ENCODE measurements at regions not wholly inside any gene's neighbourhood (a gene's known extent, or its start where the extent isn't known, plus 50 kb on each side); places are given as distances from the start of the nearest gene placed in this dataset.
A peak's percentile ranks its signal among the peaks of the same experiment; 100 is the strongest.

GRCh38 chr5:168168978-168169698, 122.3 kb upstream of the WWC1 start:
- WGBS (ENCODE audit: low lambda C conversion rate) = 29% methylated on average over 12 of the region's 13 CpGs
- TF ChIP-seq POLR2AphosphoS5 (IDR thresholded peaks at IDR 0.05; ENCODE audit: low read depth, low read length) = no peak
- Histone ChIP-seq H3K27ac (ENCODE audit: extremely low read length, insufficient read depth, low read length) (no peak overlapping the region), H4K20me1 (ENCODE audit: insufficient read depth, low read length) (no peaks in the 10 kb centered on the region), H2AFZ (ENCODE audit: low read length) (no peak overlapping the region), H3K4me2 (ENCODE audit: low read depth, low read length) (no peak overlapping the region), H3K4me3 (replicated peaks in 1 of 3; ENCODE audit: insufficient read depth in 1 of 3, low read depth in 2 of 3, low read length in 3 of 3) (no peak overlapping the region), H3K36me3 (replicated peaks in 1 of 2; ENCODE audit: control insufficient read depth in 1 of 2, insufficient read depth in 2 of 2, low read length in 2 of 2) (no peaks in the 10 kb centered on the region), H3K9ac (ENCODE audit: insufficient read depth, low read depth, low read length) (no peak overlapping the region), H3K27me3 (ENCODE audit: control insufficient read depth in 1 of 2, insufficient read depth in 2 of 2, low read length in 2 of 2) (peaks cover 5 to 10% of the 10 kb centered on the region in 2 experiments; a peak in 1 of 5 replicates), H3K9me3 (ENCODE audit: low read length) (no peaks in the 10 kb centered on the region), H3K4me1 (ENCODE audit: insufficient read depth, low read length) (no peaks in the 10 kb centered on the region), H3K79me2 (ENCODE audit: insufficient read depth, low read length) (no peaks in the 10 kb centered on the region)
- no TSS peak for BruUV-seq (replicated peaks)
- in situ Hi-C loops (cut with HindIII; ENCODE audit: extremely low pct_ligation_motif_present, low pct_unique_long_range_greater_than_20kb) = no loop called here
- intact Hi-C loops (cut with micrococcal nuclease; ENCODE audit: unreplicated experiment) = no loop called here
- FAIRE-seq (no peak), ATAC-seq (peak; percentile 44; the same call in 2 of the 3 replicates), DNase-seq (ENCODE audit: low spot score) (no peak)
- POLR2A ChIA-PET = no interaction called here
- CTCF ChIA-PET (ENCODE audit: low intra/inter-chr PET ratio, low total read pairs) = no interaction called here

- Histone ChIP-seq H3K4me1 (ENCODE audit: insufficient read depth, low read length) (no peaks in the 10 kb centered on the region), H3K27ac (ENCODE audit: extremely low read length, insufficient read depth, low read length) (no peak overlapping the region), H3K4me3 (replicated peaks in 1 of 3; ENCODE audit: insufficient read depth in 1 of 3, low read depth in 2 of 3, low read length in 3 of 3) (no peak overlapping the region), H3K27me3 (ENCODE audit: control insufficient read depth in 1 of 2, insufficient read depth in 2 of 2, low read length in 2 of 2) (peaks cover 5 to 10% of the 10 kb centered on the region in 2 experiments; a peak in 1 of 5 replicates), H4K20me1 (ENCODE audit: insufficient read depth, low read length) (no peaks in the 10 kb centered on the region), H3K9ac (ENCODE audit: insufficient read depth, low read depth, low read length) (no peak overlapping the region), H3K36me3 (replicated peaks in 1 of 2; ENCODE audit: control insufficient read depth in 1 of 2, insufficient read depth in 2 of 2, low read length in 2 of 2) (no peaks in the 10 kb centered on the region), H3K4me2 (ENCODE audit: low read depth, low read length) (no peak overlapping the region), H2AFZ (ENCODE audit: low read length) (no peak overlapping the region), H3K79me2 (ENCODE audit: insufficient read depth, low read length) (no peaks in the 10 kb centered on the region), H3K9me3 (ENCODE audit: low read length) (no peaks in the 10 kb centered on the region)
- CTCF ChIA-PET (ENCODE audit: low intra/inter-chr PET ratio, low total read pairs) = no interaction called here
- POLR2A ChIA-PET = no interaction called here
- intact Hi-C loops (cut with micrococcal nuclease; ENCODE audit: unreplicated experiment) (no loop called here), in situ Hi-C loops (cut with HindIII; ENCODE audit: extremely low pct_ligation_motif_present, low pct_unique_long_range_greater_than_20kb) (no loop called here)
- ATAC-seq (no peak), DNase-seq (ENCODE audit: low spot score) (no peak), FAIRE-seq (no peak)
- BruUV-seq (replicated peaks) = no TSS peak
- TF ChIP-seq ZNF382 (CRISPR knock-in tag; IDR thresholded peaks at IDR 0.05; ENCODE audit: borderline replicate concordance) = no peak
- TF ChIP-seq ZKSCAN8 (CRISPR knock-in tag; IDR thresholded peaks at IDR 0.05; ENCODE audit: borderline replicate concordance) = no peak
- no peak for TF ChIP-seq ZNF207 (IDR thresholded peaks at IDR 0.05; ENCODE audit: borderline replicate concordance)
- no peak for TF ChIP-seq ZBTB25 (CRISPR knock-in tag; IDR thresholded peaks at IDR 0.05)
- TF ChIP-seq ZNF749 (CRISPR knock-in tag; IDR thresholded peaks at IDR 0.05; ENCODE audit: borderline replicate concordance) = no peak
- TF ChIP-seq ZNF318 (CRISPR knock-in tag; IDR thresholded peaks at IDR 0.05) = no peak
- TF ChIP-seq ZNF251 (CRISPR knock-in tag; IDR thresholded peaks at IDR 0.05) = no peak
- no peak for TF ChIP-seq ZNF674 (CRISPR knock-in tag; IDR thresholded peaks at IDR 0.05; ENCODE audit: low read depth)
Measured at GRCh38 chr5:168169791-168170190, 121.7 kb upstream of the WWC1 start.
